ENCODE measurements at regions not wholly inside any gene's neighbourhood (a gene's known extent, or its start where the extent isn't known, plus 50 kb on each side); places are given as distances from the start of the nearest gene placed in this dataset.
"Not testable (repeated sequence)": the region's sequence is repeated elsewhere in the genome, so short reads cannot be mapped to it uniquely, and the experiment has no call there.

DNA sequence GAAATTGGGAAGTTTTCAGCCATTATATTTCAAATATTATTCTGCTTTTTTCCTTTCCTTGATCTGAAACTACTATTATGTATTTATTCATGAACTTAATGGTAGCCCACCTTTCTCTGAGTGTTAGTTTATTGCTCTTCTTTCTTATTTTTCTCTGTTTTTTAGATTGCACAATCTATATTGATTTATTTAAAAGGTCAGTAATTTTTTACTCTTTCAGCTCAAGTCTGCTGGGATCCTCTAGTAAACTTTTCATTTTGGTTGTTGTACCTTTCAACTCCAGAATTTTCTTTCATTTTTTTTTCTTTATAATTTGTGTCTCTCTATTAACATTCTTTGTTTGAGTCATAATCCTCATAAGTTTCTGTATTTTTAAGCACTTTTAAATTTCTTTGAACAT is 529.4 kb upstream of the POT1 start:
- Histone ChIP-seq H3K9me3 (no peaks in the 10 kb centered on the region), H3K36me3 (replicated peaks) (no peaks in the 10 kb centered on the region), H3K27me3 (ENCODE audit: low read depth) (no peaks in the 10 kb centered on the region), H3K4me1 (no peaks in the 10 kb centered on the region), H3K4me3 (no peak overlapping the region)
- in situ Hi-C loops (cut with MboI; ENCODE audit: low sequenced_read_pairs): no loop called here
- DNase-seq (ENCODE audit: low spot score in 2 of 2): no peak

DNA sequence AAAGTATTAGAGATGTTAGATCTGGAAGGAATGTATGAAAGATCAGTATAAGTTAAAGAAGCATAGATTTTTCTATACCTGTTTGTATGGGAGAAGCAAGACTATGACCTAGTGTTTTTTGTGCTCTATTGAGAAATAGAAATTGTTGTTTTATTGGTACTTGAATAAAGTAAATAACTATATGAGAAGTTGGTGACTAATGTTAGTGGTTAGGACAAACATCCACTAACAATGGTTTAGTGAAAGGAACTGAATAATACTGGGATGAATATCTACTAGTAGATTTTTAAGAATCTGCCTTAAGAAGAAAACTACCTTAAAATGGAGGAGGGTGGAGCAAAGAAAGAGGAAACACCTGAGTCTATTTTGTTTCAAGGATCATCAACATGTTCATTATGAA is 521.1 kb upstream of the POT1 start:
- H3K4me3 ChIP-seq: no peak overlapping the region
- in situ Hi-C loops (cut with MboI; ENCODE audit: low sequenced_read_pairs): no loop called here
- H3K4me1 ChIP-seq: no peaks in the 10 kb centered on the region

GRCh38 chr7:125445836-125446235 is 516.2 kb upstream of the POT1 start:
- H3K4me1 ChIP-seq: no peaks in the 10 kb centered on the region
- no peaks in the 10 kb centered on the region for H3K27me3 ChIP-seq (ENCODE audit: low read depth)
- no peak overlapping the region for H3K4me3 ChIP-seq
- H3K36me3 ChIP-seq (replicated peaks): no peaks in the 10 kb centered on the region
- no peaks in the 10 kb centered on the region for H3K9me3 ChIP-seq
- no peak for DNase-seq (ENCODE audit: low spot score in 2 of 2)
- in situ Hi-C loops (cut with MboI; ENCODE audit: low sequenced_read_pairs): no loop called here

More for the DNA sequence above, 521.1 kb upstream of the POT1 start:
- H3K9me3 ChIP-seq: no peaks in the 10 kb centered on the region
- no peak for DNase-seq (ENCODE audit: low spot score in 2 of 2)
- no peaks in the 10 kb centered on the region; the same call in 1 of the 2 replicates for H3K27me3 ChIP-seq (ENCODE audit: low read depth)
- no peaks in the 10 kb centered on the region for H3K36me3 ChIP-seq (replicated peaks)

- no peaks in the 10 kb centered on the region for H3K27me3 ChIP-seq (ENCODE audit: low read depth)
- no peaks in the 10 kb centered on the region for H3K4me1 ChIP-seq
- H3K36me3 ChIP-seq (replicated peaks): no peaks in the 10 kb centered on the region
- H3K9me3 ChIP-seq: no peaks in the 10 kb centered on the region
- no peak for DNase-seq (ENCODE audit: low spot score in 2 of 2)
- H3K4me3 ChIP-seq: no peak overlapping the region
- in situ Hi-C loops (cut with MboI; ENCODE audit: low sequenced_read_pairs): no loop called here
These were observed 515.2 kb upstream of the POT1 start for GRCh38 chr7:125444864-125445263.

DNA sequence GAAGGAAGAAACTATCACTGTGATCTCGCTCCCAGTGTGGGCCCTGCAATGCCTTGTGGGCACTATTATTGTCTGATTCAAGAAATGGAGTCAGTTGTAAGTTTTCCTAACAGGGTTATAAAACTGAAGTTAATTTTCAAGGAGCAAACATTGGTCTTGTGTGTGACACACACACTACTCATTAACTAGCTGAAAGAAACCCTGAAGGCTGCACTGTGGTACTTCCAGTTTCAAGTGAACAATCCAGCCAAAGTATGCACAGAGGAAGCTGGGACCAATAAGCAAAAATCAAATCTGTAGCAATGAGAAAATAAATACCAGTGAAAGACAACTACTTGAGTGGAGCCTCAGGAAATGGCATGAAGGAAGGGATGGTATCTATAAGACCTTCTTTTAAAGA is 506.6 kb upstream of the POT1 start:
- Histone ChIP-seq H3K9me3 (no peaks in the 10 kb centered on the region), H3K36me3 (replicated peaks) (no peaks in the 10 kb centered on the region), H3K4me1 (no peaks in the 10 kb centered on the region), H3K4me3 (no peak overlapping the region), H3K27me3 (ENCODE audit: low read depth) (no peaks in the 10 kb centered on the region)
- in situ Hi-C loops (cut with MboI; ENCODE audit: low sequenced_read_pairs): no loop called here
- no peak for DNase-seq (ENCODE audit: low spot score in 2 of 2)

DNA sequence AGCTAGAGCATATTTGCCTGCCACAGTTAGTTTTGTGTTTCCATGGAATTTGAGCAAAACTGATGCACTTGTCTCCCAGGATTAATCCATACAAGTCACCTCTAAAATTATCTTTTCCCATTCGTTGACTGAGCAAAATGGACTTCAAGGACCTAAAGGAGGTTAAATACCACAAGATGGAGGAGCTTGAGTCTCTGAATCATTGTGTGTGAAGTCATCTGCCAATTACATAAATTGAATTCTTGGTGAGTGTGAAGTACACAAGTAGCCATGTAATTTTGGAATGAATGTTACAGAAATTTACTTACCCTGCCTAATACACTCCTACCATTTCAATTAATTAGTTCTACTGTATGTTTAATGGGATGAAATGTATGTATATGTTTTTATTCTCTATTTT is 501.7 kb upstream of the POT1 start:
- Histone ChIP-seq H3K4me3 (no peak overlapping the region), H3K4me1 (peaks cover 3% of the 10 kb centered on the region; the same call in 1 of the 2 replicates), H3K36me3 (replicated peaks) (no peaks in the 10 kb centered on the region), H3K9me3 (no peaks in the 10 kb centered on the region), H3K27me3 (ENCODE audit: low read depth) (no peaks in the 10 kb centered on the region)
- no peak for DNase-seq (ENCODE audit: low spot score in 2 of 2)
- in situ Hi-C loops (cut with MboI; ENCODE audit: low sequenced_read_pairs): no loop called here

DNA sequence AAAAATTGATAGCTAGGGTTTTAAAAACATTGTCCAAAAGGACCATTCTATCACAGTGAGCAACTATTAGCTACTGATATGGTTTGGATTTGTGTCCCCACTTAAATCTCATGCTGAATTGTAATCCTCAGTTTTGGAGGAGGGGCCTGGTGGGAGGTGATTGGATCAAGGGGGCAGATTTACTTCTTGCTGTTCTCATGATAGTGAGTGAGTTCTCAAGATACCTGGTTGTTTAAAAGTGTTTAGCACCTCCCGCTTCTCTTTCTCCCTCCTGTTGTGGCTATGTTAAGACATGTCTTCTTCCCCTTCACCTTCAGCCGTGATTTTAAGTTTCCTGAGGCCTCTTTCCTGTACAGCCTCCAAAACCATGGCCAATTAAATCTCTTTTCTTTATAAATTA is 500.4 kb upstream of the POT1 start:
- H3K4me1 ChIP-seq: peaks cover 3% of the 10 kb centered on the region; the same call in 1 of the 2 replicates
- H3K9me3 ChIP-seq: no peaks in the 10 kb centered on the region
- H3K4me3 ChIP-seq: no peak overlapping the region
- no peaks in the 10 kb centered on the region for H3K36me3 ChIP-seq (replicated peaks)
- no peaks in the 10 kb centered on the region for H3K27me3 ChIP-seq (ENCODE audit: low read depth)
- DNase-seq (ENCODE audit: low spot score in 2 of 2): no peak
- in situ Hi-C loops (cut with MboI; ENCODE audit: low sequenced_read_pairs): no loop called here

- H3K27me3 ChIP-seq (ENCODE audit: low read depth): no peaks in the 10 kb centered on the region
- H3K4me1 ChIP-seq: peaks cover 3% of the 10 kb centered on the region; the same call in 1 of the 2 replicates
- DNase-seq (ENCODE audit: low spot score in 2 of 2): no peak
- H3K4me3 ChIP-seq: no peak overlapping the region
- no peaks in the 10 kb centered on the region for H3K36me3 ChIP-seq (replicated peaks)
- in situ Hi-C loops (cut with MboI; ENCODE audit: low sequenced_read_pairs): no loop called here
- H3K9me3 ChIP-seq: no peaks in the 10 kb centered on the region
These were observed 498.1 kb upstream of the POT1 start for GRCh38 chr7:125427676-125428075.

DNA sequence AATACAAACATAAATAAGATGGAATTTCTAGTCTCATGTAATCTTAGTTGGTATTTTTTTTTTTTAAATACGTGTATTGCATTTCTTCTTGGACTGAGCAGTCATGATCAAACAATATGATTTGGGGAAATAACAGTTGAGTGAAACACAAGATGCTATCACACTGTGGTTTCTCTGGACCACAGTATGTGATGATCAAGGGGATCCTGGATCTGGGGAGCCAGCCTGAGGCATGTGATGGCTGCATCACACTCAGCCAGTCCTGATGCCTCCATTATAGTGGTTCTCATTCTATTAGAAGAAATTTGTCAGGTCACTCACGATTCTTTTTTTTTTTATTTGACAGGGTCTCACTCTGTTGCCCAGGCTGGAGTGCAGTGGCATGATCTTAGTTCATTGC is 495.9 kb upstream of the POT1 start:
- no peaks in the 10 kb centered on the region for H3K27me3 ChIP-seq (ENCODE audit: low read depth)
- H3K4me1 ChIP-seq: peaks cover 3% of the 10 kb centered on the region; the same call in 1 of the 2 replicates
- no peak overlapping the region for H3K4me3 ChIP-seq
- DNase-seq (ENCODE audit: low spot score in 2 of 2): no peak
- in situ Hi-C loops (cut with MboI; ENCODE audit: low sequenced_read_pairs): no loop called here
- H3K9me3 ChIP-seq: no peaks in the 10 kb centered on the region
- H3K36me3 ChIP-seq (replicated peaks): no peaks in the 10 kb centered on the region

- Histone ChIP-seq H3K4me1 (peaks cover 3% of the 10 kb centered on the region; the same call in 1 of the 2 replicates), H3K9me3 (no peaks in the 10 kb centered on the region), H3K27me3 (ENCODE audit: low read depth) (no peaks in the 10 kb centered on the region), H3K4me3 (no peak overlapping the region), H3K36me3 (replicated peaks) (no peaks in the 10 kb centered on the region)
- in situ Hi-C loops (cut with MboI; ENCODE audit: low sequenced_read_pairs): no loop called here
- DNase-seq (ENCODE audit: low spot score in 2 of 2): no peak
These were observed 495.1 kb upstream of the POT1 start for GRCh38 chr7:125424721-125425120.

GRCh38 chr7:125423458-125424155 is 494.0 kb upstream of the POT1 start:
- no peaks in the 10 kb centered on the region for H3K27me3 ChIP-seq (ENCODE audit: low read depth)
- no peaks in the 10 kb centered on the region for H3K36me3 ChIP-seq (replicated peaks)
- peaks cover 3% of the 10 kb centered on the region; the same call in 1 of the 2 replicates for H3K4me1 ChIP-seq
- no peak overlapping the region for H3K4me3 ChIP-seq
- no peaks in the 10 kb centered on the region for H3K9me3 ChIP-seq
- no peak for DNase-seq (ENCODE audit: low spot score in 2 of 2)
- in situ Hi-C loops (cut with MboI; ENCODE audit: low sequenced_read_pairs): no loop called here

GRCh38 chr7:125421407-125421806 is 491.8 kb upstream of the POT1 start:
- H3K36me3 ChIP-seq (replicated peaks); in situ Hi-C loops (cut with MboI; ENCODE audit: low sequenced_read_pairs); H3K9me3 ChIP-seq; H3K4me1 ChIP-seq; H3K27me3 ChIP-seq (ENCODE audit: low read depth); DNase-seq (ENCODE audit: low spot score in 2 of 2); H3K4me3 ChIP-seq: not testable (repeated sequence)

DNA sequence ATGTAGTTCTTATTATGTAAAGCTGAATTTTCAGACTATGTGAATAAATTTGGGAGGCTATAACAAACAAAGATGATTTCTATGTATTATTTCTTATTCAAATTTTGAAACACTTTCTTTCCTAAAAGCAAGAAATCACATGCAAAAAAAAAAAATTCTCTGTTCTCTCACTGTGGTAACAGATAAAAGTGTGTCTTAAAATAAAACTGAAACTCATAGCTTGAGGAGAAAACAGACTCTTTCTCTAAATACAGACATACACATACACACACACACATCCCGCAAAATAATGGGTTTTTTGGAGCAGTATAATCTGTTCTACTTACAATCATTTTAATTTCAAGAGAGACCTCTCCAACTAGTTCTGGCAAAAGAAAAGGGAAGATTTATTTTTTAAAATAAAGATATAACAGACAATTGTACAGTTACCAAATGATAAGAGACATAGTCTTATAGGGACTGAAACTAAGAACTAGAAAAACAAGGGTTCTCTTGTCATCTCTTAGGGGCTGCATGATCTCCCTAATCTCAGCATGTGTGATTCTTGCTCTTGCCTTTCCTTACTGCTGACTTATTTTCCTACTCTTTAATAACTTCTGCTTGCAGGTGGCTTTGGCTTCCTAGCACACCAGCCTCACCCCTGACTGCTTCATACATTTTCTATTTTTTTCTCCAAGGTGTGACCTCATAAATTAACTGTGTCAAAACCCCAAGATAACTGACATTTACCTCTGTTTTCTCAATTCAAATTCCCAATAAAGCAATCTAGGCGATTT is 483.5 kb upstream of the POT1 start:
- Histone ChIP-seq H3K4me3 (no peak overlapping the region), H3K27me3 (ENCODE audit: low read depth) (no peaks in the 10 kb centered on the region), H3K36me3 (replicated peaks) (no peaks in the 10 kb centered on the region), H3K4me1 (no peaks in the 10 kb centered on the region), H3K9me3 (no peaks in the 10 kb centered on the region)
- no peak for DNase-seq (ENCODE audit: low spot score in 2 of 2)
- in situ Hi-C loops (cut with MboI; ENCODE audit: low sequenced_read_pairs): no loop called here

DNA sequence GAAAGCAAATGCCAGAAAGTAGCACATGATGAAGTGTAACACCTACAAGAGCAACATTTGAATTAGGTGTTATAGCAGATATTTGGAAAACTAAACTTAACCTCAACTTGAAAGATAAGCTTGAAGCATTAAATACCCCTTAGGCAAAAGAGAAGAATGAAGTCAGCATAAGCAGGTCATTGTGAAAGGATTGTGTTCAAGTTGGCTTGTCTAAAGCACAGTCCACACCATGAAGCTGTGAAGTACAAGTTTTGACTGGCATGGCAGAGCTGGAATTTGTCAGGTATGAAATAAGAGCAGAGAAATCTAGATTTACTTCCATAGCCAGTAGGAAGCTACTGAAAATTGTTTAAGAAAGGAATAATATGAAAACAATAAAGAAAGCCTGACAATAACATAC is 480.3 kb upstream of the POT1 start:
- Histone ChIP-seq H3K4me1 (no peaks in the 10 kb centered on the region), H3K27me3 (ENCODE audit: low read depth) (no peaks in the 10 kb centered on the region), H3K9me3 (no peaks in the 10 kb centered on the region), H3K4me3 (no peak overlapping the region), H3K36me3 (replicated peaks) (no peaks in the 10 kb centered on the region)
- in situ Hi-C loops (cut with MboI; ENCODE audit: low sequenced_read_pairs): no loop called here
- DNase-seq (ENCODE audit: low spot score in 2 of 2): no peak
